HFFc6 (cell line): ENCODE measurements at regions not wholly inside any gene's neighbourhood (a gene's known extent, or its start where the extent isn't known, plus 50 kb on each side); places are given as distances from the start of the nearest gene placed in this dataset.

Experiments
- DNase-seq: peaks from one replicate; pipeline ENCODE4 v3.0.0-alpha.2; 2018
- H3K27ac Mint-ChIP-seq: 2 replicates; pipeline ENCODE4 v1.8.0; 2020; ENCODE audit warnings: mild to moderate bottlenecking, mixed read lengths
- H3K27me3 Mint-ChIP-seq: 2 replicates; pipeline ENCODE4 v1.8.0; 2021; ENCODE audit warnings: mild to moderate bottlenecking, moderate library complexity, mixed read lengths; ENCODE audit not compliant: insufficient read depth
- H3K36me3 Mint-ChIP-seq: 2 replicates; pipeline ENCODE4 v1.8.0; 2021; ENCODE audit warnings: low read depth, mixed read lengths
- H3K4me1 Mint-ChIP-seq: 2 replicates; pipeline ENCODE4 v1.8.0; 2020; ENCODE audit warnings: low read depth, mixed read lengths
- H3K4me3 Mint-ChIP-seq: 2 replicates; pipeline ENCODE4 v1.8.0; 2020; ENCODE audit warnings: mild to moderate bottlenecking, moderate library complexity, mixed read lengths
- H3K9me3 Mint-ChIP-seq: 2 replicates; pipeline ENCODE4 v1.8.0; 2020; ENCODE audit warnings: mild to moderate bottlenecking, mixed read lengths
- CTCF ChIP-seq: fragments of 200-600 bp; sonication (generic); IDR thresholded peaks from 2 replicates; pipeline ENCODE4 v1.5.0; 2021; ENCODE audit warnings: antibody characterized with exemption, mild to moderate bottlenecking

DNA sequence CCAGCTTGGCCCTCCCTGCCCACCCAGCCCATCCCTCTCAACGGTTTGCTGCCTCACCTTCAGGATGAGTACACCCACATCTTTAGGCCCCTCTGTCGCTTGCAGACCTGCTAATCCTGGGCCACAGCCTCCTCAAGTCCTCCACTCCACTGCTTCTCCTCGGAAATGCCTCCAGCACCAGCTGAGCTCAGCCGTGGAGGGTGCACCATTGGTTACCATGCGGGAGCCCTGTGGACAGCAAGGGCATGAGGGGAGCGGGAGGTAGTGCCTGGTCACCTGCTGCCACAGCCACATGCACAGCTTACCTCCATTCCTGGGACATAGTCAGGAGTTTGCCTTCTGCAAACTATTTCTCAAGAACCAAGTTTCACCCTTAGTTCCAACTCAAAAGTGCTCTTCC lies 286.3 kb upstream of the ZMIZ1 start:
- Mint-ChIP-seq H3K27me3 (peaks cover 14% of the 10 kb centered on the region), H3K36me3 (no peaks in the 10 kb centered on the region; the same call in 1 of the 2 replicates), H3K9me3 (peaks cover 4% of the 10 kb centered on the region; the same call in 1 of the 2 replicates), H3K27ac (no peak overlapping the region), H3K4me3 (no peak overlapping the region), H3K4me1 (peaks cover 19% of the 10 kb centered on the region)
- no peak for DNase-seq
- TF ChIP-seq CTCF = no peak

GRCh38 chr10:78783753-78784152 lies 285.0 kb upstream of the ZMIZ1 start:
- Mint-ChIP-seq H3K27me3 (peaks cover 14% of the 10 kb centered on the region), H3K4me1 (peaks cover 7% of the 10 kb centered on the region; the same call in 1 of the 2 replicates)
- TF ChIP-seq CTCF = no peak

GRCh38 chr10:78784546-78784945 lies 284.2 kb upstream of the ZMIZ1 start:
- peaks cover 14% of the 10 kb centered on the region for H3K27me3 Mint-ChIP-seq
- no peaks in the 10 kb centered on the region; the same call in 1 of the 2 replicates for H3K36me3 Mint-ChIP-seq
- no peak for TF ChIP-seq CTCF
- H3K27ac Mint-ChIP-seq = no peak overlapping the region
- peaks cover under 1% of the 10 kb centered on the region; the same call in 1 of the 2 replicates for H3K4me1 Mint-ChIP-seq
- no peak for DNase-seq
- H3K9me3 Mint-ChIP-seq = peaks cover 4% of the 10 kb centered on the region; the same call in 1 of the 2 replicates
- H3K4me3 Mint-ChIP-seq = no peak overlapping the region

More at GRCh38 chr10:78783753-78784152, 285.0 kb upstream of the ZMIZ1 start:
- Mint-ChIP-seq H3K4me3 (no peak overlapping the region), H3K36me3 (no peaks in the 10 kb centered on the region; the same call in 1 of the 2 replicates), H3K9me3 (peaks cover 4% of the 10 kb centered on the region; the same call in 1 of the 2 replicates), H3K27ac (no peak overlapping the region)
- DNase-seq = no peak

DNA sequence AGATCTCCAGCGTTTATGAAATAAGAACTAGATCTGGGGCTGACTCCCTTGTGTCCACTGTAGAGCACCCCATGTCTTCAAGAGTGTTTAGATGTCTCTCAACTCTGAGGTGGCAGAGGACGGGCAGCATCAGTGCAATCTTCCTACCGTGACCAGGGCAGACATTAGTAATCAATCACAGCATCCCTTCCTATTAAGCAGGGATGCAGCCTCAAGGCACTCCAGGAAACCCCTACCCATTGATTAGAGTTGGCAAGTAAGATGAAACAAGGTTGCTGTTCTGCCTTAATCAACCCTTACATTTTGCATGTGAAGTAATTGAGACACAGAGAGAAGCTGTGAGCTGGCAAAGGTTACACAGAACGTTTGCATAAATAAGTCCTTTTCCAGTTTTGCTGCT lies 283.7 kb upstream of the ZMIZ1 start:
- no peaks in the 10 kb centered on the region; the same call in 1 of the 2 replicates for H3K36me3 Mint-ChIP-seq
- H3K4me3 Mint-ChIP-seq = no peak overlapping the region
- H3K4me1 Mint-ChIP-seq = no peaks in the 10 kb centered on the region
- H3K9me3 Mint-ChIP-seq = peaks cover 4% of the 10 kb centered on the region; the same call in 1 of the 2 replicates
- H3K27me3 Mint-ChIP-seq = peaks cover 14% of the 10 kb centered on the region
- no peak overlapping the region for H3K27ac Mint-ChIP-seq
- DNase-seq = no peak
- no peak for TF ChIP-seq CTCF

GRCh38 chr10:78785991-78786390 lies 282.8 kb upstream of the ZMIZ1 start:
- Mint-ChIP-seq H3K27ac (no peak overlapping the region), H3K4me3 (no peak overlapping the region), H3K36me3 (no peaks in the 10 kb centered on the region; the same call in 1 of the 2 replicates), H3K9me3 (peaks cover 4% of the 10 kb centered on the region; the same call in 1 of the 2 replicates), H3K4me1 (no peaks in the 10 kb centered on the region), H3K27me3 (peaks cover 14% of the 10 kb centered on the region)
- no peak for DNase-seq
- TF ChIP-seq CTCF = no peak
